ENCODE measurements at regions not wholly inside any gene's neighbourhood (a gene's known extent, or its start where the extent isn't known, plus 50 kb on each side); places are given as distances from the start of the nearest gene placed in this dataset.
"Not testable (repeated sequence)": the region's sequence is repeated elsewhere in the genome, so short reads cannot be mapped to it uniquely, and the experiment has no call there.

- DNase-seq = no peak
Observed at GRCh38 chr4:31022702-31023101, 302.5 kb downstream of the PCDH7 start.

- DNase-seq = no peak
Observed at GRCh38 chr4:31023109-31023508, 302.9 kb downstream of the PCDH7 start.

GRCh38 chr4:31023742-31024141 is 303.6 kb downstream of the PCDH7 start:
- DNase-seq = no peak

GRCh38 chr4:31024781-31025180 is 304.6 kb downstream of the PCDH7 start:
- DNase-seq = not testable (repeated sequence)

GRCh38 chr4:31026256-31026655 is 306.1 kb downstream of the PCDH7 start:
- DNase-seq = no peak

- no peak for DNase-seq
Observed at GRCh38 chr4:31034550-31034949, 314.4 kb downstream of the PCDH7 start.

- DNase-seq = no peak
Observed at GRCh38 chr4:31035761-31036160, 315.6 kb downstream of the PCDH7 start.

- DNase-seq = no peak
Observed at GRCh38 chr4:31037703-31038102, 317.5 kb downstream of the PCDH7 start.

- DNase-seq = no peak
Observed at GRCh38 chr4:31039382-31039781, 319.2 kb downstream of the PCDH7 start.

GRCh38 chr4:31040106-31040505 is 319.9 kb downstream of the PCDH7 start:
- no peak for DNase-seq

GRCh38 chr4:31041385-31041784 is 321.2 kb downstream of the PCDH7 start:
- DNase-seq = no peak

GRCh38 chr4:31041853-31042252 is 321.7 kb downstream of the PCDH7 start:
- DNase-seq = no peak

GRCh38 chr4:31043382-31044062 is 323.4 kb downstream of the PCDH7 start:
- no peak for DNase-seq

- no peak for DNase-seq
Observed at GRCh38 chr4:31045151-31045550, 325.0 kb downstream of the PCDH7 start.

GRCh38 chr4:31045724-31046318 is 325.7 kb downstream of the PCDH7 start:
- no peak for DNase-seq

- no peak for DNase-seq
Observed at GRCh38 chr4:31051151-31051550, 331.0 kb downstream of the PCDH7 start.

- no peak for DNase-seq
Observed at GRCh38 chr4:31051565-31051964, 331.4 kb downstream of the PCDH7 start.

GRCh38 chr4:31052519-31052918 is 332.4 kb downstream of the PCDH7 start:
- no peak for DNase-seq

- DNase-seq = no peak
Observed at GRCh38 chr4:31053451-31053850, 333.3 kb downstream of the PCDH7 start.

GRCh38 chr4:31054295-31054694 is 334.1 kb downstream of the PCDH7 start:
- no peak for DNase-seq

GRCh38 chr4:31058656-31059055 is 338.5 kb downstream of the PCDH7 start:
- DNase-seq = no peak

GRCh38 chr4:31059753-31060522 is 339.8 kb downstream of the PCDH7 start:
- no peak for DNase-seq

- DNase-seq = no peak
Observed at GRCh38 chr4:31065086-31065485, 344.9 kb downstream of the PCDH7 start.

All from right forelimb (tissue), 1 donor.